ENCODE measurements at regions not wholly inside any gene's neighbourhood (a gene's known extent, or its start where the extent isn't known, plus 50 kb on each side); places are given as distances from the start of the nearest gene placed in this dataset.
A peak's percentile ranks its signal among the peaks of the same experiment; 100 is the strongest.

DNA sequence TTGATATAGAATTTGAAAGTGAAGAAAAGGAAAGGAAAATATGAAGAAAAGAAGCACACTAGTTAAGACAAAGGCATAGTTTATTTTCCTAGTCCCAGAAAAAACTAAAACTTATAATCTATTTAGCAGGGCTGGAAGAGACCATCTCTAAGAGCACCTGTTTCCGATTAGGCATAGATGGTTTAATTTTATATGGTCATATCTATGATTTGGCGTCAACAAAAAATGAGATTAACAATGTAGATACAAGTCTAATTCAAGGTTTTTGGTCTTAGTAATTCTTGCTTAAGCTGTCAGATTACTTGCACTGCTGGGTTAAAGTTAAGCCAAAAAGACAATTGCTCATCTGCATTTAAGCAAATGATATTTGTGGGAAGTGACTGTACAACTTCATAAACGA lies 502.5 kb upstream of the FSHR start:
- no peaks in the 10 kb centered on the region for H3K9me3 Mint-ChIP-seq
- TF ChIP-seq, protein P1, sequence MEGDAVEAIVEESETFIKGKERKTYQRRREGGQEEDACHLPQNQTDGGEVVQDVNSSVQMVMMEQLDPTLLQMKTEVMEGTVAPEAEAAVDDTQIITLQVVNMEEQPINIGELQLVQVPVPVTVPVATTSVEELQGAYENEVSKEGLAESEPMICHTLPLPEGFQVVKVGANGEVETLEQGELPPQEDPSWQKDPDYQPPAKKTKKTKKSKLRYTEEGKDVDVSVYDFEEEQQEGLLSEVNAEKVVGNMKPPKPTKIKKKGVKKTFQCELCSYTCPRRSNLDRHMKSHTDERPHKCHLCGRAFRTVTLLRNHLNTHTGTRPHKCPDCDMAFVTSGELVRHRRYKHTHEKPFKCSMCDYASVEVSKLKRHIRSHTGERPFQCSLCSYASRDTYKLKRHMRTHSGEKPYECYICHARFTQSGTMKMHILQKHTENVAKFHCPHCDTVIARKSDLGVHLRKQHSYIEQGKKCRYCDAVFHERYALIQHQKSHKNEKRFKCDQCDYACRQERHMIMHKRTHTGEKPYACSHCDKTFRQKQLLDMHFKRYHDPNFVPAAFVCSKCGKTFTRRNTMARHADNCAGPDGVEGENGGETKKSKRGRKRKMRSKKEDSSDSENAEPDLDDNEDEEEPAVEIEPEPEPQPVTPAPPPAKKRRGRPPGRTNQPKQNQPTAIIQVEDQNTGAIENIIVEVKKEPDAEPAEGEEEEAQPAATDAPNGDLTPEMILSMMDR (conservative IDR thresholded peaks at IDR 0.05) = no peak
- H3K4me3 Mint-ChIP-seq = no peak overlapping the region
- no peak for DNase-seq (ENCODE audit: low read depth, low spot score)
- no peaks in the 10 kb centered on the region for H3K27me3 Mint-ChIP-seq (ENCODE audit: low read depth)
- H3K4me1 Mint-ChIP-seq = peaks cover 6% of the 10 kb centered on the region
- H3K27ac Mint-ChIP-seq (ENCODE audit: unreplicated experiment) = no peak overlapping the region
- H3K36me3 Mint-ChIP-seq (ENCODE audit: low read depth) = no peaks in the 10 kb centered on the region

DNA sequence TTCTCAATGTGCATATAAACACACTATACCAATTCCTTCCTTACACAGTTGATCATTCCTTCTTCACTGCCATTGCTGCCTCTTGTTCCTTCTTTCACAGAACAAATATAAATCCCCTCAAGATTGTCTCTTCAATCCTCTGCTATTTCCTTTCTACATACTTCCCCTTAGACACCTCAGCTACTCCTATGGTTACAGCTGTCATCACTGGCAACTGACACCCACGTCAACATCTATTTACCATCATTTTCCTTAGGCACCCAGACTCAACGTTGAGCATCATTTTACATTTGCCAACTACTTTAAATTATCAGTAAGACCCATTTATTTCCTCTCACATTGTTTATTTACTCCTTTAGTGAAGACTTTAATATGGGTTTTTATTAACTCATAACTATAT lies 488.8 kb upstream of the FSHR start:
- no peaks in the 10 kb centered on the region for H3K36me3 Mint-ChIP-seq (ENCODE audit: low read depth)
- no peaks in the 10 kb centered on the region for H3K4me1 Mint-ChIP-seq
- no peaks in the 10 kb centered on the region for H3K27me3 Mint-ChIP-seq (ENCODE audit: low read depth)
- no peak for DNase-seq (ENCODE audit: low read depth, low spot score)
- H3K27ac Mint-ChIP-seq (ENCODE audit: unreplicated experiment) = no peak overlapping the region
- no peak overlapping the region for H3K4me3 Mint-ChIP-seq
- H3K9me3 Mint-ChIP-seq = peaks cover 6% of the 10 kb centered on the region
- TF ChIP-seq, protein P1 (conservative IDR thresholded peaks at IDR 0.05) = no peak

DNA sequence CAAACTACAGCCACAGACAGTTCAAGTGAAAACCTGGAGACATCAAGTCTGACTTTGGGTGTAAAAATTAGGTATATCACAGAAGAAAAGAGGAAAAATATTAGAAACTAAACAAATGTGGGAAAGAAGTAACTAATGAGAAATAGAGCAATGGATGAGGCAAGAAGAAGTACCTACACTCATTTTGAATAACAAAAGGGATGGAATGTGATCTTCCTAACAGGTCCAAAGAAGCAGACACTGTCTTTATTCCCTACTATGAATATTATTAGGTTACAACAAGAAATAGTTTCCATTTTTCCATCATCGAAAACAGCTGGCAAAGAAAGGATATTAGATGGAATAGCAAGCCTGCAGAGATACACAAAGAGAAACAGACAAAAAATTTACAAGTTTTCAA lies 486.3 kb upstream of the FSHR start:
- no peaks in the 10 kb centered on the region for H3K27me3 Mint-ChIP-seq (ENCODE audit: low read depth)
- H3K27ac Mint-ChIP-seq (ENCODE audit: unreplicated experiment) = no peak overlapping the region
- H3K4me1 Mint-ChIP-seq = peaks cover 5% of the 10 kb centered on the region
- DNase-seq (ENCODE audit: low read depth, low spot score) = no peak
- no peaks in the 10 kb centered on the region for H3K36me3 Mint-ChIP-seq (ENCODE audit: low read depth)
- peaks cover 4% of the 10 kb centered on the region for H3K9me3 Mint-ChIP-seq
- H3K4me3 Mint-ChIP-seq = no peak overlapping the region
- TF ChIP-seq, protein P1 (conservative IDR thresholded peaks at IDR 0.05) = no peak

DNA sequence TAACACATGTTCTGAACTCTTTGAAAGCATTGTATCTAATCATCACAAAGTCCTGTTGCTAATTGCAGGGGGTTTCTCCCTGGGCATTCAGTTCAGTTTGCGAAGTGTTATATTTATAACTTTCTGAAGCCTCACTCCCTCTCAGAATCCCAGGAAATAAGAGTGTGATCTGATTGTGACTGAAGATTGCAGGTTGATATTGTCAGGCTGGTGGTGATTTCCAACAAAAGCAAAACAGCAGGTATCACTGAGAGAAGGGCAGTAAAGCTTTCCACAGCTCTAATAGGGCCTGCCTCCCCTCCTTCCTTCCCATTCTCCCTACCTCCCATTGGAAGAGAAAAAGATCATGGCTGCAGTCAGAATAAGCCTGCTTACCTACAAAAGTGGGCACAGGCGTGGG lies 466.7 kb upstream of the FSHR start:
- no peak for DNase-seq (ENCODE audit: low read depth, low spot score)
- H3K36me3 Mint-ChIP-seq (ENCODE audit: low read depth) = no peaks in the 10 kb centered on the region
- no peak overlapping the region for H3K27ac Mint-ChIP-seq (ENCODE audit: unreplicated experiment)
- no peak overlapping the region for H3K4me3 Mint-ChIP-seq
- H3K27me3 Mint-ChIP-seq (ENCODE audit: low read depth) = peaks cover 3% of the 10 kb centered on the region
- no peaks in the 10 kb centered on the region for H3K9me3 Mint-ChIP-seq
- TF ChIP-seq, protein P1 (conservative IDR thresholded peaks at IDR 0.05) = no peak
- H3K4me1 Mint-ChIP-seq = no peaks in the 10 kb centered on the region

DNA sequence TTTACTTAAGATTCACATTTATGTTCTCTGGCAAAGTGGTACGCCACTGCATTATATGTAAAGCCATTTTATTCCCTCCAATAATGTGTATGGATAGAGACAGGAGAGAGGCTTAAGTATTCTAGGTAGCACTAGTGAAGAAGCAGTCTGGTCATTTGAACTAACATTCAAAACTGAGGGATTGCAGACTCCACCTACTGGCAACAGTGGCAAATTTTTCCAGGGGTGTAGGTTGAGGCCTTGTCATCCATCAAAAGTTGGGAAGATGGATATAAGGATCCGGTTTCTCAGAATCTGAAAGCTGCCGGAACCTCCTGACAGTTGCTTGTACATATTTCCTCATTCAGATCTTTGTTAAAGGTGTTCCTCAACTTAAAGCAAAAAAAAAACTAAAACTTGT lies 465.5 kb upstream of the FSHR start:
- H3K36me3 Mint-ChIP-seq (ENCODE audit: low read depth) = no peaks in the 10 kb centered on the region
- H3K27ac Mint-ChIP-seq (ENCODE audit: unreplicated experiment) = no peak overlapping the region
- H3K9me3 Mint-ChIP-seq = no peaks in the 10 kb centered on the region
- peaks cover 9% of the 10 kb centered on the region for H3K27me3 Mint-ChIP-seq (ENCODE audit: low read depth)
- TF ChIP-seq, protein P1 (conservative IDR thresholded peaks at IDR 0.05) = peak; percentile 44
- H3K4me3 Mint-ChIP-seq = no peak overlapping the region
- no peaks in the 10 kb centered on the region for H3K4me1 Mint-ChIP-seq
- no peak for DNase-seq (ENCODE audit: low read depth, low spot score)

DNA sequence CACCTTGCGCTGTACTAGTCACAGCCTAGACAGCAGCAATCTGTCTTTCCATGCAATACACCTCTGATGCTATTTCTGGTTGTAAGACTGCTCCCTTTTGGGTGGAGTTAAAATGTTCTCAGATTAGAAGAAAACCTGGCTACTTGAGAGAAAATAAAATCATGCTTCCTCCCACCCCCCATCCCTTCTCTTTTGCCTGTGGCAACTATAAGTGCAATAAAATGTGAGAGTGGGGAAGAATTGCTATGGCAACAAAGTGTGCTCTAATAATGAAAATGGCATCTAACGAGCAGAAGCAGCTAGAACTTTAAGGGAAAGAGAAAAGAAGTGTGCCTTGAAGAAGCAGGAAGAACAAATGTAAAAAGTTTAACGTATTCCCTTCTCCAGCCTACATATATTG lies 464.2 kb upstream of the FSHR start:
- Mint-ChIP-seq H3K9me3 (no peaks in the 10 kb centered on the region), H3K27ac (ENCODE audit: unreplicated experiment) (no peak overlapping the region), H3K27me3 (ENCODE audit: low read depth) (peaks cover 14% of the 10 kb centered on the region), H3K4me1 (no peaks in the 10 kb centered on the region), H3K36me3 (ENCODE audit: low read depth) (no peaks in the 10 kb centered on the region), H3K4me3 (no peak overlapping the region)
- TF ChIP-seq, protein P1 (conservative IDR thresholded peaks at IDR 0.05) = no peak
- no peak for DNase-seq (ENCODE audit: low read depth, low spot score)
